ENCODE measurements at regions not wholly inside any gene's neighbourhood (a gene's known extent, or its start where the extent isn't known, plus 50 kb on each side); places are given as distances from the start of the nearest gene placed in this dataset.

DNA sequence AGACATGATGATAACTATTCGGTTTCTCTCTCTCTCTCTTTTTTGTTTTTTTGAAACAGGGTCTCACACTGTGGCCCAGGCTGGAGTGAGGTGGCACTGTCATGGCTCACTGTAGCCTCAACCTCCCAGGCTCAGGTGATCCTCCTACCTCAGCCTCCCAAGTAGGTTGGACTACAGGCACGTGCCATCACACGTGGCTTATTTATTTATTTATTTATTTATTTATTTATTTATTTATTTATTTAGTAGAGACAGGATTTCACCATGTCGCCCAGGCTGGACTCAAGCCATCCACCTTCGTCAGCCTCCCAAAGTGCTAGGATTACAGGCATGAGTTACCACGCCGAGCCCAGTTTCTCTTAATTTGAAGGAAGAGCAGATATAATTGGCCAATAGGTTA, 427.9 kb upstream of the JAG1 start:
- Histone ChIP-seq H3K27ac (replicated peaks in 1 of 4) (no peak overlapping the region), H3K27me3 (no peaks in the 10 kb centered on the region), H3K4me1 (no peaks in the 10 kb centered on the region), H3K4me3 (no peak overlapping the region), H3K9me3 (no peaks in the 10 kb centered on the region), H3K36me3 (no peaks in the 10 kb centered on the region)
- intact Hi-C loops (cut with DNase I), result no loop called here
- WGBS, result 92% methylated on average over 7 of the region's 7 CpGs
- no peak for DNase-seq (ENCODE audit: extremely low spot score)
- TF ChIP-seq POLR2AphosphoS5 (IDR thresholded peaks at IDR 0.05) (no peak), CTCF (IDR thresholded peaks at IDR 0.05) (no peak), EP300 (IDR thresholded peaks at IDR 0.05) (no peak), POLR2A (IDR thresholded peaks at IDR 0.05; ENCODE audit: low read depth) (no peak)

- Histone ChIP-seq H3K27me3 (no peaks in the 10 kb centered on the region), H3K27ac (replicated peaks in 1 of 4) (no peak overlapping the region), H3K9me3 (no peaks in the 10 kb centered on the region), H3K4me1 (peaks cover 0 to 5% (median 0%) of the 10 kb centered on the region in 4 donors), H3K4me3 (no peak overlapping the region), H3K36me3 (no peaks in the 10 kb centered on the region)
- WGBS, result 97% methylated on average over 1 of the region's 1 CpG
- intact Hi-C loops (cut with DNase I), result no loop called here
- no peak for DNase-seq (ENCODE audit: extremely low spot score)
- TF ChIP-seq POLR2AphosphoS5 (IDR thresholded peaks at IDR 0.05) (no peak), CTCF (IDR thresholded peaks at IDR 0.05) (no peak), EP300 (IDR thresholded peaks at IDR 0.05) (no peak), POLR2A (IDR thresholded peaks at IDR 0.05; ENCODE audit: low read depth) (no peak)
These were observed 430.1 kb upstream of the JAG1 start for GRCh38 chr20:11103866-11104265.

GRCh38 chr20:11108102-11108810, 434.5 kb upstream of the JAG1 start:
- no peaks in the 10 kb centered on the region for H3K36me3 ChIP-seq

DNA sequence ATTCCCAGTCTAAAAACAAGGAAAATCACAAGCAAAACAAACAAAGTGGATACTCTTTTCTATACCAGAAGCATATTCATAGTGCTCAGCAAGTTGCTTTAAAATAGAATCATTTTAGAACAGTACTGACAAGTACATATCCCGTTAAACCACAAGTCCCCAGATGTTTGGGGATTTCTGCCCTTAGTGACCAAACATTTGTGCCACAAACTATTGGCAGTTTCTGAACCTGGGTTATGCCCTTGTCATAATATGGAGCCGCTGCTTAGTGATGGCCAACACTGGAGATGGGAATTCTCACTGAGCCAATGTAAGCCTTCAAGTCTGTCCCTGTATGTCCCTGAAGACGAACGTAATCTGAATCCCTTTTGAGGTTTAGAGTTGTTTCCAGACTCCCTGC, 436.7 kb upstream of the JAG1 start:
- Histone ChIP-seq H3K27ac (replicated peaks in 1 of 4) (no peak overlapping the region), H3K27me3 (no peaks in the 10 kb centered on the region), H3K9me3 (no peaks in the 10 kb centered on the region), H3K4me3 (no peak overlapping the region), H3K36me3 (no peaks in the 10 kb centered on the region), H3K4me1 (peaks cover 0 to 11% (median 0%) of the 10 kb centered on the region in 4 donors)
- intact Hi-C loops (cut with DNase I), result no loop called here
- 84% methylated on average over 4 of the region's 4 CpGs for WGBS
- no peak for TF ChIP-seq POLR2AphosphoS5 (IDR thresholded peaks at IDR 0.05)
- no peak for TF ChIP-seq CTCF (IDR thresholded peaks at IDR 0.05)
- no peak for TF ChIP-seq EP300 (IDR thresholded peaks at IDR 0.05)
- no peak for TF ChIP-seq POLR2A (IDR thresholded peaks at IDR 0.05; ENCODE audit: low read depth)
- DNase-seq (ENCODE audit: extremely low spot score), result no peak

More at GRCh38 chr20:11108102-11108810, 434.5 kb upstream of the JAG1 start:
- intact Hi-C loops (cut with DNase I), result no loop called here
- H3K27me3 ChIP-seq, result no peaks in the 10 kb centered on the region
- TF ChIP-seq CTCF (IDR thresholded peaks at IDR 0.05) (no peak), EP300 (IDR thresholded peaks at IDR 0.05) (no peak), POLR2AphosphoS5 (IDR thresholded peaks at IDR 0.05) (no peak), POLR2A (IDR thresholded peaks at IDR 0.05; ENCODE audit: low read depth) (no peak)
- no peak overlapping the region for H3K4me3 ChIP-seq
- H3K27ac ChIP-seq (replicated peaks in 1 of 4), result no peak overlapping the region
- DNase-seq (ENCODE audit: extremely low spot score), result no peak
- 55% methylated on average over 4 of the region's 4 CpGs for WGBS
- peaks cover 0 to 8% (median 0%) of the 10 kb centered on the region in 4 donors for H3K4me1 ChIP-seq
- no peaks in the 10 kb centered on the region for H3K9me3 ChIP-seq

GRCh38 chr20:11111191-11111590, 437.4 kb upstream of the JAG1 start:
- 79% methylated on average over 2 of the region's 2 CpGs for WGBS
- intact Hi-C loops (cut with DNase I), result no loop called here
- TF ChIP-seq POLR2AphosphoS5 (IDR thresholded peaks at IDR 0.05), result no peak
- no peak for TF ChIP-seq CTCF (IDR thresholded peaks at IDR 0.05)
- TF ChIP-seq POLR2A (IDR thresholded peaks at IDR 0.05; ENCODE audit: low read depth), result no peak
- TF ChIP-seq EP300 (IDR thresholded peaks at IDR 0.05), result no peak
- H3K27ac ChIP-seq (replicated peaks in 1 of 4), result no peak overlapping the region
- H3K4me1 ChIP-seq, result peaks cover 0 to 11% (median 0%) of the 10 kb centered on the region in 4 donors
- H3K36me3 ChIP-seq, result no peaks in the 10 kb centered on the region
- no peaks in the 10 kb centered on the region for H3K9me3 ChIP-seq
- H3K27me3 ChIP-seq, result no peaks in the 10 kb centered on the region
- DNase-seq (ENCODE audit: extremely low spot score), result no peak
- H3K4me3 ChIP-seq, result no peak overlapping the region
